Mucosa of descending colon (tissue), 3 donors: ENCODE measurements at regions not wholly inside any gene's neighbourhood (a gene's known extent, or its start where the extent isn't known, plus 50 kb on each side); places are given as distances from the start of the nearest gene placed in this dataset.
"Not testable (repeated sequence)": the region's sequence is repeated elsewhere in the genome, so short reads cannot be mapped to it uniquely, and the experiment has no call there.

Experiments
- ATAC-seq: fragments of 200-7000 bp; cut with Tn5 transposase; one replicate; pipeline ENCODE4 v1.9.1; 2020; ENCODE audit warnings: mild to moderate bottlenecking, moderate library complexity
- DNase-seq, 3 donors: peaks; one replicate each; pipeline ENCODE4 v3.0.0-alpha.2; 2020
- H3K36me3 ChIP-seq: fragments of 200-600 bp; one replicate; pipeline ENCODE4 v1.8.0; 2021; ENCODE audit warnings: low read depth, mild to moderate bottlenecking
- H3K4me1 ChIP-seq: fragments of 200-600 bp; one replicate; pipeline ENCODE4 v1.8.0; 2021; ENCODE audit warnings: low read depth, mild to moderate bottlenecking
- H3K4me3 ChIP-seq: fragments of 200-600 bp; one replicate; pipeline ENCODE4 v1.8.0; 2021; ENCODE audit warnings: mild to moderate bottlenecking
- H3K9me3 ChIP-seq: fragments of 200-600 bp; one replicate; pipeline ENCODE4 v1.8.0; 2021; ENCODE audit warnings: mild to moderate bottlenecking
- intact Hi-C, 2 donors: fragments of 100-400 bp; cut with DNase I in 1 of 2; cut with micrococcal nuclease in 1 of 2; formaldehyde crosslinking; loops; one replicate each; pipeline versions ENCODE4 v1.11.0 to v1.11.1; 2022; cut with DNase I, micrococcal nuclease
- TF ChIP-seq, protein P1 (sequence below): fragments of 200-600 bp; IDR thresholded peaks from one replicate; pipeline ENCODE4 v1.8.0; 2022; ENCODE audit warnings: antibody characterized with exemption, mild to moderate bottlenecking
- donor health status: DM: no; HTN: no; CAD: no; lungs with moderate emphysema.
- donor health status: DM: no; HTN: no; CAD: no.
- donor health status: DM: no; HTN: yes; CAD: no.

GRCh38 chr22:22296047-22296446 is 51.5 kb downstream of the VPREB1 start:
- H3K36me3 ChIP-seq, ATAC-seq, H3K9me3 ChIP-seq, H3K4me3 ChIP-seq, DNase-seq, intact Hi-C loops, H3K4me1 ChIP-seq: not testable (repeated sequence)

GRCh38 chr22:22297159-22297793 is 52.7 kb downstream of the VPREB1 start:
- H3K36me3 ChIP-seq, H3K9me3 ChIP-seq, H3K4me1 ChIP-seq, intact Hi-C loops: not testable (repeated sequence)
- H3K4me3 ChIP-seq, result peak overlapping the region; percentile 48
- DNase-seq (peak in 1 of 3 donors; percentile 17), ATAC-seq (peak; percentile 17)

DNA sequence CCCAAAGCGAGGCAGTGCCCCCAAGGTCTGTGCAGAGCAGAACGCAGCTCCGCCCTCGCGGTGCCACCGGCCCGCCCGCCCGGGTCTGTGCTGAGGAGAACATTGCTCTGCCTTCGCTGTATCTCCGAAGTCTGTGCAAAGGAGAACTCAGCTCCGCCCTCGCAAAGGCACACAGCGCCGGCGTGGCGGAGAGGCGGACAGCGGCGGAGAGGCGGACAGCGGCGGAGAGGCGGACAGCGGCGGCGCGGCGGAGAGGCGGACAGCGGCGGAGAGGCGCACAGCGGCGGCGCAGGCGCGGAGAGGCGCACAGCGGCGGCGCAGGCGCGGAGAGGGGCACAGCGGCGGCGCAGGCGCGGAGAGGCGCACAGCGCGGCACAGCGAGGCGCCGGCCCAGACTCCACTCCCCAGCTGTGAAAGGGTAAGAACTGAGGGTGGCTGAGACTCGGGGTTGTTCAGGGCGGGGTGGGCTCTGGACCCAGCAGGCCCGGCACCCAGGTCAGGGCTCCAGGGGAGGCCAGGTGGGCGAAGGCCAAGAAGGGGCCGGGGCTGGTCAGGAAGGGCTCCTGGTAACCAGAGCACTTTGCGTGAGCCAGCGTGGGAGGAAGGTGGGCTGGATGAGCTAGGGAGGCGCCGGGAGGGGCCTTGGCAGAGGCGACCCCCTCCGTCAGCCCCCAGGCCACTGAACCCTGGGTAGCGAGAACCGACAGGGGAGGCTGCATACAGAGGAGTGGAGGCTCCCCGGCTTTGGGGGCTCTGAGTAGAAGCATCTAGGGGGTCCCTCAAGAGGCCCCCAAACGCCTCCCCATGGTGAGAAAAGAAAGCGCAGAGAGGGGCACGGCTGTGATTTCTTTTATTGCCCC is 53.4 kb downstream of the VPREB1 start:
- peak overlapping the region; percentile 48 for H3K4me3 ChIP-seq
- peak; percentile 64 to 86 (median 76) for DNase-seq
- H3K4me1 ChIP-seq, intact Hi-C loops, H3K9me3 ChIP-seq, H3K36me3 ChIP-seq: not testable (repeated sequence)
- ATAC-seq, result peak; percentile 100

DNA sequence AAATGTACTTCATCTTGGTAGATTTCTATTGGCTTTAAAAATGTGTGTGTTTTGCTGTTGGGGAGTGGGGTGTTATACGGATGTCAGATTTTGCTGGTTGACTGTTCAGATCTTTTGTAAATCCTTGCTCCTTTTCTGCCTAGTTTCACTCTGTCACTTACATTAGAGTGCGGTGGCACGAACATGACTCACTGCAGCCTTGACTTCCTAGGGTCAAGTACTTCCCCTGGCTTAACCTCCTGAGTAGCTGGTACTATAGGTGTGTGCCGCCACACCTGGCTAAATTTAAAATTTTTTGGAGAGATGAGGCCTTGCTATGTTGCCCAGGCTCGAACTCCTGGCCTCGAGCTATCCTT is 54.0 kb downstream of the VPREB1 start:
- H3K4me3 ChIP-seq, result peak overlapping the region; percentile 48
- DNase-seq, ATAC-seq, H3K36me3 ChIP-seq, H3K9me3 ChIP-seq, intact Hi-C loops, H3K4me1 ChIP-seq: not testable (repeated sequence)

GRCh38 chr22:22300511-22300910 is 55.9 kb downstream of the VPREB1 start:
- H3K4me3 ChIP-seq, H3K36me3 ChIP-seq, H3K9me3 ChIP-seq, DNase-seq, ATAC-seq, intact Hi-C loops, H3K4me1 ChIP-seq: not testable (repeated sequence)

DNA sequence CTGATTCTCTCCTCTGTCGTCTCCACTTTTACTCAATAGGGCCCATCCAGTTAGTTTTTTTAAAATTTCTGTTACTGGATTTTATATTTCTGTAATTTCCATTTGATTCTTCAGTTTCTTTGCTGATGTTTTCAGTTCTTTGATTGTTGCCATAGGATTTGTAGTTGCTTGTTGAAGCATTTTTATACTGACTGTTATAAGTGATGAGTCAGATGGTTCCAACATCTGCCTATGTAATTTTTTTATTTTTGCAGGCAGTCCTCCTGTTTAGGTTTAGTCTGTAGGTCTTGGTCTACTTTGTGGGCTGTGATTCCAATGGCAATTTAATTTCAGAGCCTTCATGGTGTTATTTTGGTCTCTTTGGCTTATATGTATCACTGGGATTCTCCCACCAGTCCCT is 56.4 kb downstream of the VPREB1 start:
- H3K9me3 ChIP-seq, H3K36me3 ChIP-seq, intact Hi-C loops, ATAC-seq, H3K4me1 ChIP-seq, H3K4me3 ChIP-seq, DNase-seq: not testable (repeated sequence)

- DNase-seq, result no peak
- Histone ChIP-seq H3K9me3 (no peaks in the 10 kb centered on the region), H3K4me1 (no peaks in the 10 kb centered on the region), H3K4me3 (no peak overlapping the region), H3K36me3 (no peaks in the 10 kb centered on the region)
- intact Hi-C loops, result no loop called here
- TF ChIP-seq, protein P1, sequence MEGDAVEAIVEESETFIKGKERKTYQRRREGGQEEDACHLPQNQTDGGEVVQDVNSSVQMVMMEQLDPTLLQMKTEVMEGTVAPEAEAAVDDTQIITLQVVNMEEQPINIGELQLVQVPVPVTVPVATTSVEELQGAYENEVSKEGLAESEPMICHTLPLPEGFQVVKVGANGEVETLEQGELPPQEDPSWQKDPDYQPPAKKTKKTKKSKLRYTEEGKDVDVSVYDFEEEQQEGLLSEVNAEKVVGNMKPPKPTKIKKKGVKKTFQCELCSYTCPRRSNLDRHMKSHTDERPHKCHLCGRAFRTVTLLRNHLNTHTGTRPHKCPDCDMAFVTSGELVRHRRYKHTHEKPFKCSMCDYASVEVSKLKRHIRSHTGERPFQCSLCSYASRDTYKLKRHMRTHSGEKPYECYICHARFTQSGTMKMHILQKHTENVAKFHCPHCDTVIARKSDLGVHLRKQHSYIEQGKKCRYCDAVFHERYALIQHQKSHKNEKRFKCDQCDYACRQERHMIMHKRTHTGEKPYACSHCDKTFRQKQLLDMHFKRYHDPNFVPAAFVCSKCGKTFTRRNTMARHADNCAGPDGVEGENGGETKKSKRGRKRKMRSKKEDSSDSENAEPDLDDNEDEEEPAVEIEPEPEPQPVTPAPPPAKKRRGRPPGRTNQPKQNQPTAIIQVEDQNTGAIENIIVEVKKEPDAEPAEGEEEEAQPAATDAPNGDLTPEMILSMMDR, result no peak
- ATAC-seq, result no peak
Measured at GRCh38 chr22:22316589-22316988, 72.0 kb downstream of the VPREB1 start.

- intact Hi-C loops, result no loop called here
- H3K36me3 ChIP-seq, result no peaks in the 10 kb centered on the region
- no peak for DNase-seq
- no peak for ATAC-seq
- no peaks in the 10 kb centered on the region for H3K9me3 ChIP-seq
- no peak overlapping the region for H3K4me3 ChIP-seq
- TF ChIP-seq, protein P1, result no peak
- no peaks in the 10 kb centered on the region for H3K4me1 ChIP-seq
Measured at GRCh38 chr22:22318723-22319465, 74.3 kb downstream of the VPREB1 start.
